CD14-positive monocyte (primary cell): ENCODE measurements at regions not wholly inside any gene's neighbourhood (a gene's known extent, or its start where the extent isn't known, plus 50 kb on each side); places are given as distances from the start of the nearest gene placed in this dataset.

Experiments used
- DNase-seq, 3 donors: peaks; one replicate each; pipeline ENCODE4 v3.0.0-alpha.2; 2011 to 2022
- H2AFZ ChIP-seq: 2 replicates; pipeline ENCODE4 v1.6.0; 2012; ENCODE audit warnings: mild to moderate bottlenecking, low read depth, low read length, inconsistent platforms; ENCODE audit not compliant: insufficient read depth, poor library complexity, severe bottlenecking
- H3K27ac ChIP-seq, 2 donors: 1 replicate in 1 of 2; 2 replicates in 1 of 2; pipeline ENCODE4 v1.5.1; 2012 to 2013; ENCODE audit warnings: low read length in 2 of 2, control low read depth in 1 of 2, inconsistent platforms in 1 of 2, low read depth in 1 of 2, mild to moderate bottlenecking in 1 of 2
- H3K27me3 ChIP-seq, 2 donors: one replicate each; pipeline versions ENCODE4 v1.6.0 to v1.6.1; 2011 to 2013; ENCODE audit warnings: low read length in 2 of 2; ENCODE audit not compliant: control insufficient read depth in 2 of 2, insufficient read depth in 2 of 2
- H3K36me3 ChIP-seq, 2 donors: replicated peaks in 1 of 2; 1 replicate in 1 of 2; 2 replicates in 1 of 2; pipeline versions ENCODE4 v1.5.1 to v1.6.1; 2012 to 2013; ENCODE audit warnings: low read length in 2 of 2, control low read depth in 1 of 2, inconsistent platforms in 1 of 2, mild to moderate bottlenecking in 1 of 2; ENCODE audit not compliant: insufficient read depth in 2 of 2, control insufficient read depth in 1 of 2
- H3K4me1 ChIP-seq, 2 donors: 1 replicate in 1 of 2; 2 replicates in 1 of 2; pipeline versions ENCODE4 v1.5.1 to v1.6.1; 2012 to 2013; ENCODE audit warnings: low read length in 2 of 2, control low read depth in 1 of 2, inconsistent platforms in 1 of 2, mild to moderate bottlenecking in 1 of 2, moderate library complexity in 1 of 2; ENCODE audit not compliant: insufficient read depth in 2 of 2, control insufficient read depth in 1 of 2
- H3K4me2 ChIP-seq: replicated peaks from 2 replicates; pipeline ENCODE3; 2012; ENCODE audit warnings: low read length, moderate library complexity, mild to moderate bottlenecking; ENCODE audit not compliant: poor library complexity, severe bottlenecking; ENCODE audit errors: extremely low read depth
- H3K4me3 ChIP-seq, 3 experiments: fragments of 200-600 bp in 1 of 3; sonication (generic) in 1 of 3; replicated peaks in 1 of 3; 1 replicate in 2 of 3; 2 replicates in 1 of 3; pipeline ENCODE4 v1.5.1; 2011 to 2013; ENCODE audit warnings: low read length in 3 of 3, mild to moderate bottlenecking in 3 of 3, control low read depth in 2 of 3, low read depth in 2 of 3, inconsistent platforms in 1 of 3, moderate library complexity in 1 of 3
- H3K79me2 ChIP-seq: 2 replicates; pipeline ENCODE4 v1.6.0; 2012; ENCODE audit warnings: mild to moderate bottlenecking, control low read depth, inconsistent platforms, low read length, moderate library complexity; ENCODE audit not compliant: insufficient read depth
- H3K9ac ChIP-seq: 2 replicates; pipeline ENCODE4 v1.6.0; 2017; ENCODE audit warnings: low read length, mild to moderate bottlenecking; ENCODE audit not compliant: insufficient read depth, poor library complexity, severe bottlenecking
- H3K9me3 ChIP-seq, 2 donors: replicated peaks in 1 of 2; 1 replicate in 1 of 2; 2 replicates in 1 of 2; pipeline versions ENCODE4 v1.5.1 to v1.6.1; 2012 to 2013; ENCODE audit warnings: low read length in 2 of 2, control low read depth in 1 of 2; ENCODE audit not compliant: control insufficient read depth in 1 of 2, insufficient read depth in 1 of 2
- H4K20me1 ChIP-seq: 2 replicates; pipeline ENCODE4 v1.6.0; 2012; ENCODE audit warnings: mild to moderate bottlenecking, low read length, control low read depth, moderate library complexity; ENCODE audit not compliant: insufficient read depth
- H3K27ac Mint-ChIP-seq, 7 donors: one replicate each; pipeline ENCODE4 v1.8.0; 2020; ENCODE audit warnings: mild to moderate bottlenecking in 7 of 7, mixed read lengths in 7 of 7, moderate library complexity in 6 of 7, inconsistent platforms in 2 of 7
- H3K27me3 Mint-ChIP-seq, 3 donors: one replicate each; pipeline ENCODE4 v1.8.0; 2021 to 2022; ENCODE audit warnings: low read depth in 3 of 3, mild to moderate bottlenecking in 3 of 3, mixed read lengths in 3 of 3, moderate library complexity in 3 of 3, inconsistent platforms in 1 of 3
- H3K36me3 Mint-ChIP-seq, 2 donors: one replicate each; pipeline ENCODE4 v1.8.0; 2020; ENCODE audit warnings: mixed read lengths in 2 of 2, inconsistent platforms in 1 of 2, mild to moderate bottlenecking in 1 of 2
- H3K4me1 Mint-ChIP-seq: one replicate; pipeline ENCODE4 v1.8.0; 2020; ENCODE audit warnings: mild to moderate bottlenecking, mixed read lengths
- H3K4me3 Mint-ChIP-seq, 2 donors: one replicate each; pipeline ENCODE4 v1.8.0; 2020; ENCODE audit warnings: mild to moderate bottlenecking in 2 of 2, mixed read lengths in 2 of 2, moderate library complexity in 1 of 2
- H3K9me3 Mint-ChIP-seq, 7 donors: one replicate each; pipeline ENCODE4 v1.8.0; 2020 to 2022; ENCODE audit warnings: mixed read lengths in 7 of 7, mild to moderate bottlenecking in 6 of 7, moderate library complexity in 6 of 7, inconsistent platforms in 2 of 7
- WGBS: methylation state at CpG from one replicate; pipeline ENCODE4 v1.1.5; 2013; ENCODE audit warnings: missing lambda C conversion rate; ENCODE audit not compliant: insufficient coverage; 5-methylcytosine and 5-hydroxymethylcytosine counted together
- intact Hi-C, 2 donors: fragments of 100-400 bp; cut with micrococcal nuclease; formaldehyde crosslinking; loops; one replicate each; pipeline versions ENCODE4 v1.15.0 to v1.15.1; 2023
- TF ChIP-seq, protein P1 (sequence below): fragments of 200-600 bp; IDR thresholded peaks from one replicate; pipeline ENCODE4 v1.8.0; 2022; ENCODE audit warnings: antibody characterized with exemption, mild to moderate bottlenecking

DNA sequence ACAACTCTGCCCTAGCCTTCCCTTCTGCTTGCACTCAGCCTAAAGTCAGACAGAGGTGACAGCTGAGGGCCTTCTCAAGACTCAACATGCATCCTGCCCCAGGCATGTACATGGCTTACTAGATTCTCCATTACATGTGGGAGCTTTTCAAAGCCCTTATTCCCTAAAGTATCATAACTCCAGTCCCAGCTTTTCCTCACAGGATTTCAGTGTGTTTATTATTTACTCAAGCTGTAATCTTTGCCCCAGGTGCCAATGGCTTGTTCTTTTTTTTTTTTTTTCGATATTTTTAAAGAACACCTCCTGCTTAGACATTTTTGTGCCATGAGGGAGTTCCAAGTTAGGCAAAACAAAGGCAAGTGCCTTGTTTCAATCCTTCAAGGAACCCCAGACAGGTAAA, 154.0 kb upstream of the RADX start:
- no peaks in the 10 kb centered on the region for H3K9me3 ChIP-seq
- H4K20me1 ChIP-seq = no peaks in the 10 kb centered on the region
- no peaks in the 10 kb centered on the region for H3K36me3 ChIP-seq
- no peaks in the 10 kb centered on the region for H3K4me1 ChIP-seq
- H3K79me2 ChIP-seq = no peaks in the 10 kb centered on the region
- intact Hi-C loops = no loop called here
- H3K27me3 ChIP-seq = no peaks in the 10 kb centered on the region
- Mint-ChIP-seq H3K27ac (no peak overlapping the region), H3K27me3 (peaks cover 0 to 2% (median 1%) of the 10 kb centered on the region in 3 donors), H3K4me3 (no peak overlapping the region), H3K4me1 (no peaks in the 10 kb centered on the region), H3K9me3 (peaks cover 0 to 3% (median 0%) of the 10 kb centered on the region in 7 donors), H3K36me3 (no peaks in the 10 kb centered on the region)
- no peak for DNase-seq
- no peak overlapping the region for H3K4me2 ChIP-seq
- H3K4me3 ChIP-seq = no peak overlapping the region
- H3K9ac ChIP-seq = no peak overlapping the region
- no CpG with 5 or more reads among the region's 1 CpG for WGBS
- no peak overlapping the region for H2AFZ ChIP-seq
- no peak overlapping the region for H3K27ac ChIP-seq
- TF ChIP-seq, protein P1, sequence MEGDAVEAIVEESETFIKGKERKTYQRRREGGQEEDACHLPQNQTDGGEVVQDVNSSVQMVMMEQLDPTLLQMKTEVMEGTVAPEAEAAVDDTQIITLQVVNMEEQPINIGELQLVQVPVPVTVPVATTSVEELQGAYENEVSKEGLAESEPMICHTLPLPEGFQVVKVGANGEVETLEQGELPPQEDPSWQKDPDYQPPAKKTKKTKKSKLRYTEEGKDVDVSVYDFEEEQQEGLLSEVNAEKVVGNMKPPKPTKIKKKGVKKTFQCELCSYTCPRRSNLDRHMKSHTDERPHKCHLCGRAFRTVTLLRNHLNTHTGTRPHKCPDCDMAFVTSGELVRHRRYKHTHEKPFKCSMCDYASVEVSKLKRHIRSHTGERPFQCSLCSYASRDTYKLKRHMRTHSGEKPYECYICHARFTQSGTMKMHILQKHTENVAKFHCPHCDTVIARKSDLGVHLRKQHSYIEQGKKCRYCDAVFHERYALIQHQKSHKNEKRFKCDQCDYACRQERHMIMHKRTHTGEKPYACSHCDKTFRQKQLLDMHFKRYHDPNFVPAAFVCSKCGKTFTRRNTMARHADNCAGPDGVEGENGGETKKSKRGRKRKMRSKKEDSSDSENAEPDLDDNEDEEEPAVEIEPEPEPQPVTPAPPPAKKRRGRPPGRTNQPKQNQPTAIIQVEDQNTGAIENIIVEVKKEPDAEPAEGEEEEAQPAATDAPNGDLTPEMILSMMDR = no peak

DNA sequence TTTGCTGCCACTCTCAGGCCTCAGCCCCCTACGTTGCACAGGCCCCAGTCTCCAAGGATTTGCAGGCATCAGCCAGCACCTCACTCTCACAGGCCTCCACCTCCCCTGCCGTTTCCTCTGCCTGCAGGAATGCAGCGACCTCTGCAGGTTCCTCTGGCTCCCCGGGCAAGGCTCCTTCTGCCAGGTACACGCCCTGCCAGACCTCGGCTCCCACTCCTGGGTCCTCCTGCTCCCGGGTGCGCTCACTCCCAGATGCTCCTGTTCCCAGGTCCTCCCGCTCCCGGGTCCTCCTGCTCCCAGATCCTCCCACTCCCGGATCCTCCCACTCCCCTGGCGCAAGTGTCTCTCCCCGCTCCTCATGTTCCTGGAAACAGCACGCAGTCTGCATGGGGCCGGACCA, 144.4 kb upstream of the RADX start:
- 49% methylated on average over 2 of the region's 15 CpGs for WGBS
- Histone ChIP-seq H3K9ac (no peak overlapping the region), H4K20me1 (no peaks in the 10 kb centered on the region), H3K79me2 (no peaks in the 10 kb centered on the region), H3K4me2 (no peak overlapping the region), H3K9me3 (peaks cover 0 to 7% of the 10 kb centered on the region in 2 donors), H3K4me3 (no peak overlapping the region), H3K4me1 (no peaks in the 10 kb centered on the region), H3K27ac (no peak overlapping the region), H3K27me3 (no peaks in the 10 kb centered on the region), H2AFZ (no peak overlapping the region), H3K36me3 (no peaks in the 10 kb centered on the region)
- TF ChIP-seq, protein P1 = no peak
- intact Hi-C loops = no loop called here
- no peak for DNase-seq
- H3K9me3 Mint-ChIP-seq = peaks cover 0 to 10% (median 7%) of the 10 kb centered on the region in 7 donors
- no peak overlapping the region for H3K27ac Mint-ChIP-seq
- no peak overlapping the region for H3K4me3 Mint-ChIP-seq
- peaks cover 0 to 2% (median 1%) of the 10 kb centered on the region in 3 donors for H3K27me3 Mint-ChIP-seq
- H3K36me3 Mint-ChIP-seq = no peaks in the 10 kb centered on the region
- no peaks in the 10 kb centered on the region for H3K4me1 Mint-ChIP-seq
